HG02759 (cell line): ENCODE measurements at regions not wholly inside any gene's neighbourhood (a gene's known extent, or its start where the extent isn't known, plus 50 kb on each side); places are given as distances from the start of the nearest gene placed in this dataset.

Experiments
- ATAC-seq: cut with Tn5 transposase; IDR thresholded peaks from one replicate; pipeline ENCODE4 v1.9.1; 2021; ENCODE audit warnings: mild to moderate bottlenecking, moderate library complexity; ENCODE audit not compliant: unreplicated experiment

GRCh38 chr6:164188861-164189260, 774.3 kb downstream of the QKI start:
- ATAC-seq, result no peak

DNA sequence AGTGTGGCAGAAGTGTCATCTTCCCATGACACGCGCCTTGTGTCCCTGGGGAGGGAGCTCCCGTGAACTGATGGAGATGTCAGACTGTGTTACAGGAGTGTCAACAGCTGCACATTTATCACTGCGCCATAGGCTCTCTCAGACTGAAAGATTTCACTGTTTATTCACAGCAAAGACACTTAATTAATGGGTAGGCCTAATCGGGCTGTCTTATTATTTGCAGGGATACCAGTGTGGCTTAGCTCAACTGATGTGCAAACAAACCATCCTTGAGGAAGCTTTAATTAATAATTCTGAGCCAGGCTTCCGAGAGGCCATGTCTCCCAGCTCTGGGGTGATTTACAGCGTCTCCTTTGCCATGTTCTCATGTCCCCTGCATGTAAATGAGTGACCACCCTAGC, 771.0 kb downstream of the QKI start:
- no peak for ATAC-seq

GRCh38 chr6:164184410-164184809, 769.9 kb downstream of the QKI start:
- no peak for ATAC-seq

DNA sequence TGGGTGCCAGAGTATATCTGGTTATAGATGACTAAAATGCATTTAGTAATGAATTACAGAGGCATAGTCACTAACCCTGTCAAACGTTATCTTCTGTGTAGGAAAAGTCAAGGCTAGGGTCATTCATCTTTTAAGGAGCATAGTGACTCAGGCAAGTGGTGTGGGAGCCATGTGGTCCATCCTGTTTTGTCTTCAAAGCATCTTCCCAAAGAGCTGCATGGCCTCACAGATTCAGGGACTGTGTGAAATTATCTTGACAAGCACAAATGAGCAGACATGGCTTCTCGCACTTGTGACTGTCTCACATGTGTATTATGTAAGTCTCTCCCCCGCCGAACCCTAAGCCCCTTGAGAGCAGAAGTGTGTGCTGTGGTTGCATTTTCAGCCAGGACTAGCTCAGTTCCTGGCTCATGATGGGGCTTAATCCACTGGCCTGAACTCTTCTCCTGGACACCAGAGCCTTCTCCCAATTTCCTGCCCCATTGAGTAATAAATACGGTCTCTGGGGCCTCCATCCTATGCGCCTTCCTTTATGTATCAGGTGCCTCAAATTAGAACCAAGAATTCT, 769.1 kb downstream of the QKI start:
- no peak for ATAC-seq

DNA sequence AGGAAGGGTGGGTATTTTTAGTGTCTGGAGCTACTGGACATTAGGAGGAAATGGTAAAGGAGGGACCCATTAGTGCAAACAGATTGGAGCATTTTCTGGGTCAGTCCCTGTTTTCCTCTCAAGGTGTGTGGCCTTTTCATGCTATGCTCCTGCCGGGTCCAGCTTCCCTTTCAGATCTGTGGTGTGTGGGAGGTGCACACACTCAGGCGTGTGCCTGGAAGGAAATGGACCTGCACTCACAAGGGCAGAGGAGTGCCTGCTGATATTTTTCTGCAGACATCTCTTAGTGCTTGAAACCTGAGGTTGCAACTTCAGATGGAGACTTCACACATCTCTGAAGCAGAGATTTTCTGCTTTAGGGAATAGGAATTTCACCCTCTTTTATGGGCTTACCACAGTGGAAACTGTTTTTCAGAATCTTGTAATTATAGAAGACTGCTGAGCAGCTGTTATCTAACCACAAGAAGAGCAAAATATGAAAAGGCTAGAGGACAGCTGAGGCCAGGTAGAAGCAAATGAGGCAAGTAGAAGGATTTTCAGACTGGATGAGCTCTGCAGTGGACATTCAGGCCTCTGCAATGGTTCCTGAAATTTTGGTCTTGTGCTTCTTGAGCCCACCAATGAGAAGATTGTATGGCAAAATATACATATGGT, 764.3 kb downstream of the QKI start:
- ATAC-seq, result no peak

DNA sequence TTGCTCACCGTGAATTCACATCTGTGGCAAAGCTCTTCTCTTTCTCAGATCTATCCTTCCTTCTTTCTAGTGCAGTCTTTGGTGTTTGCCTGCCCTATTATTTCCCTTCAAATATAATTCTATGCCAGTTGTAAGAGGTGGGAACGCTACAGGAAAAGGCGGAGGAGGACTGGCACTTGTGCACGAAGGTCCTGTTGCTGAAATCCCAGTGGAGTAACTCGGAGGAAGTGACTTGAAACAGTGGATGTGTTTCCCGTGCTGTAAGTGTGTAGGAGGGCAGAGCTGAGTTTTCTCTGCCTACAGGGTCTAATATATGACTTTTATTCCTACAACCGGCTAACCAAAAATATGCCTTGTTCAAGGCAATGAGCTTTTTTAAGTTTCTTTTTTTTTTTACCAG, 754.8 kb downstream of the QKI start:
- no peak for ATAC-seq

DNA sequence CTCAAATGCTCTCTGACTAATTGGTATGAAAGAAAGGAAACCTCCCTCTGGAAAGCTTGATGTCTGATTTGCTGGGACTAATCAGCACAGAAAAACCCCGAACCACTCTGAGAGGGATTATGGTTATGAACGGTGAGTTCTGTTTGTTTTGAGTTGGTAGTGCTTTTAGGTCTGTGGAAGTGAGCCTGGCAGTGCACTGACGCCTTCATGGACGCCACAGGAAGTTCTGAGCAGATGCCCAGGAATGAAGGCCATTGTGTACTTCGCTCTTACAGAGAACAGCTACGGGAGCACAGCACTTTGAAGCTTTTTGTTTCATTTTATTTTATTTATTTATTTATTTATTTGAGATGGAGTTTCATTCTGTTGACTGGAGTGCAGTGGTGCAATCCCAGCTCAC, 754.1 kb downstream of the QKI start:
- ATAC-seq, result no peak

DNA sequence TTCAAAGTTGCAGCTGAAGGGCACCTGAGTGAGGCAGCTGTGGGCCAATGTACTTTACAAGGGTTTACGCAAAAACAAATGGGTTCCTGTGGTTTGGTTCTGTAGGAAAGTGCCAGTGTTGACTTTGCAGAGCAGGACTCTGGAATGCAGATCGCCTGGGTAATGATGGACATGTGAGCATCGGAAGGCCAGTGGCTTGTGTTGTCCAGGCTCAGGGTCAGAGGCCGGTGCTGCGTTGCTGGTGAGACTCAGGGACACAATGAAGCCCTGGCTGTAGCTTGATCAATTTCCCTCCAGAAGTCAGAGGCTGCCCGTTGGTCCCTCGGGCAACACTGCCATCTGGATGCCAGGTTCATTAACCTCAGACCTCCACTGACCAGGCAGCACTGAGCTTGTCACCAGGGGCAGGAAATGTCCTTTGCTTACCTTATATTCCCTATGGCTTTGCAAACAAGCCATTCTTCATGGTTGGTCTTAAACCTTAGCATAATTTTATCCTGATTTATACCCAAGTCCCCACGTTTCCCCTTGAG, 753.4 kb downstream of the QKI start:
- ATAC-seq, result no peak

DNA sequence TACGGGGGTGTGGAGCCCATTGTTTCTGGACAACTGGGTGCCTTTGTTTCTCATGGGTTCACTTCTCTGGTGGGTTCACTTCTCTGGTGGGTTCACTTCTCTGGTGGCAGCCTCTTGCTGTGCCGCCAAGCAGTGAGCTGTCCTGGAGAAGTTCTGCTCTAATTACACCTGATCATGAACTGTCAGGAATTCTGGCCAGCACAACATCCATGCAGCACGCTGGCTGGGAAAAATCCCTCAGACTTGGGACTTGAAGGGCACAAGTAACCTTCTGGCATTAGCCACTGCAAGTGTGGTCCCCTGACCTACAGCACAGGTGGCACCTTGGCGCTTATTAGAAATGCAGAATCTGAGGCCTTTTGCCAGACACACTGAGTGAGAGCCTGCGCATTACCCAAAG, 752.5 kb downstream of the QKI start:
- no peak for ATAC-seq

GRCh38 chr6:164166515-164166914, 752.0 kb downstream of the QKI start:
- ATAC-seq, result no peak

DNA sequence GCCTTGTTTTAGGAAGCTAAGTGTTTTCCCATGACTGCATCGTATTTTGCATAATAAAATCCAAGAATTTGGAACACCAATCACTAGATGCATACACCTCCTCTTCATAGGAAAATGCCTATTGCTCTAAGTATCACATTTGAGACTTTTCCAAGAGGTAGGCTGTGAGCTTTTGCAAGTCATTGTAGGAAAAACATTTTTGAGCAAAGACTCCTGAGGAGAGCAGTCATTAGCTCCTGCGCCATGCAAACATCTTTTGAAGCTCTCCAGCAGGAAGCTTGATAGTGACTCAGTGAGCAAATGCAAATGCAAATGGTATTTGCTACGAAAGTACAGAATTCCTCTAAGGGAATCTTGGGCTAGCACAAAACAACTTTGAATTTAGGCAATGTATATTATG, 750.4 kb downstream of the QKI start:
- ATAC-seq, result no peak

DNA sequence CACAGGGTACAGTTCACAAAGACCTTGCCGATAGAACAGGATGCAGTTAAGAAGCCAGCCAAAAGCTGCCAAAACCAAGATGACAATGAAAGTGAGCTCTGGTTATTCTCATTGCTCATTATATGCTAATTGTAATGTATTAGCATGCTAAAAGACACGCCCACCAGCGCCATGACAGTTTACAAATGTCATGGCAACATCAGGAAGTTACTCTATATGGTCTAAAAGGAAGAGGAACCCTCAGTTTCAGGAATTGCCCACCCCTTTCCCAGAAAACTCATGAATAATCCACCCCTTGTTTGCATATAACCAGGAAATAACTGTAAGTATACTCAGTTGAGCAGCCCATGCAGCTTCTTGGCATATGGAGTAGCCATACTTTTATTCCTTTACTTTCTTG, 748.7 kb downstream of the QKI start:
- no peak for ATAC-seq

DNA sequence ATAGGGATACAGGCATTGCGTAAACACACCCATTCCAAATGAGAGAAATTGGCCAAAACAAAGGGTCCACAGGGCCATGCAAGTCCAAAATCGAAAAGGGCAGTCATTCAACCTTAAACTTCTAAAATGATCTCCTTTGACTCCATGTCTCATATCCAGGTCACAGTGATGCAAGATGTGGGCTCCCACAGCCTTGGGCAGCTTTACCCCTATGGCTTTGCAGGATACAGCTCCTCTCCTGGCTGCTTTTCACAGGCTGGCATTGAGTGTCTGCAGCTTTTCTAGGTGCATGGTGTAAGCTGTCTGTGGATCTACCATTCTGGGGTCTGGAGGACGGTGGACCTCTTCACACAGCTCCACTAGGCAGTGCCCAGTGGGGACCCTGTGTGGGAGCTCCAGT, 744.5 kb downstream of the QKI start:
- no peak for ATAC-seq

GRCh38 chr6:164154588-164154987, 740.1 kb downstream of the QKI start:
- ATAC-seq, result no peak

- ATAC-seq, result no peak
Observed at GRCh38 chr6:164152611-164153010, 738.1 kb downstream of the QKI start.

GRCh38 chr6:164151161-164152120, 736.9 kb downstream of the QKI start:
- no peak for ATAC-seq

DNA sequence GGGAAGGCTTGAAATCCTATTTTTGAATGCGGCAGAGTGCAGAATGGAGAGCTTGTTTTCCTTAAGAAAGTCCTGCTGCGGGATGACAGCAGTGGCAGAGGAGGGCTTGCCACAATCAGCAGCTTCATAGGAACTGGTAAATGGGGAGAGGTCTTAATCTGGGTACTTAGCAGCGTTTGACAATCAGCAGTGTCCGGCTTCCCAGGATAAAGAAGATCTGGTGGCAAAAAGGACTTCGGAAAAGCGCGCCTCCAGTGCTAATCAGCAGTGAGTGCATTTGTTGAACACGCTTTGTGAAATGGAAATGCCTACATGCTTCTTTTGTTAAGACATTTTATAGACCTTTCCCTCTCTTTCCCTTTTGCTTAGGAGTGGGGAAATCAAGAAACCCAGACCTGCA, 735.7 kb downstream of the QKI start:
- no peak for ATAC-seq

GRCh38 chr6:164148788-164149187, 734.3 kb downstream of the QKI start:
- ATAC-seq, result no peak

GRCh38 chr6:164144316-164144715, 729.8 kb downstream of the QKI start:
- ATAC-seq, result no peak

DNA sequence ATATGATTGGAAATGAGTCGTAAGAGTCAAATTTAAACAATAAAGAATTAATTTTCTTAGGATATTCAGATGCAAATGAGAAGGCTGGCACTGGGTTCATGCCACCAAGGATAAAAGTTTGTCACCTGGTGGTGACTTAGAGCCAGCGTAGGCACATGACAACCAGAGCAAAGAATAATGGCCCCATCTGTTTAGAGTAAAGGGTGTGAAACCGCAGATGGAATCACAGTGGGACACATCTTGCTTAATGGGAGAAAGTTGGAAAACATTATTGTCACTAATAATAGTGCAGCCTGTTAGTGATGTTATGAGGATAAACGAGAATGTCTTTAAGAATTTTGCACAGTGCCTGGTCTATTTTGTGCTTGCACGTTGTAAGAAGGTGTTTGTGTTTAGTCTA, 727.8 kb downstream of the QKI start:
- no peak for ATAC-seq

DNA sequence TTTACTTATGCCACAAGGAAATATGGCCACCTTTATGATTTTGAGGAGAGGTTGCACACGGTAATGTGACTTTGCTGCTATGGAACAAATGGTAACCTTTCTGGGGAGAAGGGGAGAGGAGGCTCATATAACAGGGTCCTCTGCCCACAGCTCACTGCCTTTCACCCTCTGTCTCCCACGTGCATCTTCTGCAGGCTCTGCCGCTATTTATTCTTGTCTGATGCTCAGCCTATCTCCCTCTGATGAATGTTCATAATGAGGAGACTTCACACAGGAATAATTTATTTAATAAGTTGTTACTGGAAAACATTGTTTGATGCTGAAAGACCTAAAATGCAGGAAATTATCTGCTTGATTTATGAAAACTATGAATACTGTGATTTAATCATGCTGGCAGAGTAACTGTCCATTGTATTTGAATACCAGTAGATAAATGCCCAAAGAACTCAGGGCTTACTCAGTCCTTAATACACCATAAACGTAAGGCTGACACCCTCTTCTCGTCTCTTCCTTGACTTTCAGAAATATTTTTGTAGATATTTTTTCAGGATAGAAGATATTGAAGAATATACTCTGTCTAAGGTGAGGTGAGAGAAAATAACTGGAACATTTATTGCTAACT, 721.1 kb downstream of the QKI start:
- ATAC-seq, result no peak
